Kidney epithelial cell (primary cell): ENCODE measurements at regions not wholly inside any gene's neighbourhood (a gene's known extent, or its start where the extent isn't known, plus 50 kb on each side); places are given as distances from the start of the nearest gene placed in this dataset.
A peak's percentile ranks its signal among the peaks of the same experiment; 100 is the strongest.

Source experiments
- DNase-seq: peaks from one replicate; pipeline ENCODE4 v3.0.0-alpha.2; 2010; ENCODE audit warnings: low read depth
- H3K27me3 ChIP-seq: 2 replicates; pipeline ENCODE4 v1.6.0; 2011; ENCODE audit warnings: low read length; ENCODE audit not compliant: control insufficient read depth, insufficient read depth
- H3K36me3 ChIP-seq: 2 replicates; pipeline ENCODE4 v1.5.1; 2011; ENCODE audit warnings: low read length; ENCODE audit not compliant: control insufficient read depth, insufficient read depth
- H3K4me3 ChIP-seq: 2 replicates; pipeline ENCODE4 v1.5.1; 2011; ENCODE audit warnings: low read depth, mild to moderate bottlenecking, control low read depth, low read length
- CTCF ChIP-seq: IDR thresholded peaks from 2 replicates; pipeline ENCODE4 v1.5.1; 2011; ENCODE audit warnings: mild to moderate bottlenecking, moderate library complexity, low read length, control low read depth, inconsistent platforms; ENCODE audit not compliant: insufficient read depth, poor library complexity, severe bottlenecking

GRCh38 chr9:95764533-95765319 lies 110.8 kb upstream of the ERCC6L2 start:
- H3K4me3 ChIP-seq = peak overlapping the region; percentile 2
- no peak for TF ChIP-seq CTCF
- no peaks in the 10 kb centered on the region for H3K36me3 ChIP-seq
- DNase-seq = no peak
- H3K27me3 ChIP-seq = no peaks in the 10 kb centered on the region

GRCh38 chr9:95763983-95764382 lies 111.5 kb upstream of the ERCC6L2 start:
- H3K27me3 ChIP-seq = no peaks in the 10 kb centered on the region
- no peak for DNase-seq
- no peak for TF ChIP-seq CTCF
- H3K4me3 ChIP-seq = no peak overlapping the region
- H3K36me3 ChIP-seq = no peaks in the 10 kb centered on the region

GRCh38 chr9:95763006-95763405 lies 112.5 kb upstream of the ERCC6L2 start:
- no peak for TF ChIP-seq CTCF
- no peak for DNase-seq
- no peaks in the 10 kb centered on the region for H3K27me3 ChIP-seq
- H3K36me3 ChIP-seq = no peaks in the 10 kb centered on the region
- no peak overlapping the region for H3K4me3 ChIP-seq

GRCh38 chr9:95762322-95762721 lies 113.2 kb upstream of the ERCC6L2 start:
- Histone ChIP-seq H3K4me3 (no peak overlapping the region), H3K27me3 (no peaks in the 10 kb centered on the region), H3K36me3 (no peaks in the 10 kb centered on the region)
- no peak for TF ChIP-seq CTCF
- DNase-seq = no peak

GRCh38 chr9:95760791-95761190 lies 114.7 kb upstream of the ERCC6L2 start:
- no peak for DNase-seq
- TF ChIP-seq CTCF = no peak
- H3K4me3 ChIP-seq = no peak overlapping the region
- no peaks in the 10 kb centered on the region for H3K27me3 ChIP-seq
- H3K36me3 ChIP-seq = no peaks in the 10 kb centered on the region

GRCh38 chr9:95757439-95757838 lies 118.1 kb upstream of the ERCC6L2 start:
- Histone ChIP-seq H3K27me3 (peaks cover under 1% of the 10 kb centered on the region), H3K36me3 (no peaks in the 10 kb centered on the region), H3K4me3 (no peak overlapping the region)
- DNase-seq = no peak
- no peak for TF ChIP-seq CTCF
